GM19395 (cell line): ENCODE measurements at regions not wholly inside any gene's neighbourhood (a gene's known extent, or its start where the extent isn't known, plus 50 kb on each side); places are given as distances from the start of the nearest gene placed in this dataset.
"Not testable (repeated sequence)": the region's sequence is repeated elsewhere in the genome, so short reads cannot be mapped to it uniquely, and the experiment has no call there.

Experiments used
- ATAC-seq: cut with Tn5 transposase; IDR thresholded peaks from one replicate; pipeline ENCODE4 v1.9.1; 2021; ENCODE audit warnings: mild to moderate bottlenecking, moderate library complexity; ENCODE audit not compliant: unreplicated experiment

GRCh38 chr4:86478151-86478550, 116.0 kb upstream of the PTPN13 start:
- not testable (repeated sequence) for ATAC-seq

- no peak for ATAC-seq
Observed at GRCh38 chr4:86481440-86481839, 112.7 kb upstream of the PTPN13 start.

DNA sequence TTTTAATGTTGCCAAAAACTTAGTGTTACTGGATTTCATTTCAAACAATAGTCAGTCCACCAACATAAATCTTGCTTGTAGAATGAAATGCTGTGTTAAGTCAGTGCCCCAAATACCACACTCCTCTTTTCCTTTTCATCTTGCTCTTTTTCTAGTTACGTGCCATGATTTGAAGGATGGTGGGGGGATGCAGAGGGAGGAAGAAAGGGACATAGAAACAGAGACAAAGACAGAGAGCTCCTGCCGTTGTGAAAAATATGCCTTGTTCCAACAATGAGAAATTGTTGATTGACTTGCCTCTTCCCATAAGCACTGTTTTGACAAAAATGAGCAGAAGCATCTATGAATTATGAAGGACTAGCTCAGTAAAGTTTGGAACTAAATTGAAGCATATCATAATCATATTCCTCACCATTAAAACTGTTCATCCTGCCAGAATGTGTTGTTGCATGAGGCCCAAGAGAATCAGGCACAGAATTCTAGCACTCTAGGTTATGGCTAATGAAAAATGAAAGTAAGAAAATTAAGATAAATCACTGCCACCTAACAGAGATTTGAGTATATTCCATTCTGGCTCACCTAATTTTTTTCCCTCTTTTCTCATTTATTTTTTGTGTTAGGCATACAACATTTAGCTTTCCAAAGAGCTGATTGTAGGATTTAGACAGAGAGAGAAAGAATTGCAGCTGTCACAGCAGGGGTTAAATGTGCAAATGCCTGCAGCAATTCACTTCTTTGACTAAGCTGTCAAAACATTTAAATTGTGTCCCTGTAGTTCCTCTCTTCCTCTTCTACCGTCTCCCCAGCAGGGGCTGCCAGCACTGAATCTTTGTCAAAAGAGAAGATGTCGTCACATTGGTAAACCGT, 111.6 kb upstream of the PTPN13 start:
- no peak for ATAC-seq

DNA sequence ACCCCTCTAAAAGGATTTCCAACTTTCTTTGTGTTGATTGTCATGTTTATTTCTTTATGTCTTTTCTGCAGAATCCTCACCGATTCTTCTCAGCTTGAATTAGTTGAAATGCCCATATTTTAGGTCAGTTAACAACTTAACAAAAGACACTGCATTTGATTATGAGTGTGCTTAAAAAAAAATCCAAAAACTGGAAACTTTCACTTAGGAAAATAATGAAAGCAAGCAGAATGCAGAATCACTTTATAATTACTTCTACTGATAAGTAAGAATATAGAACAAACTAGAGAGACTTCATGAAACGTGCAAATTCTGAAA, 111.0 kb upstream of the PTPN13 start:
- ATAC-seq: no peak

- no peak for ATAC-seq
Observed at GRCh38 chr4:86483773-86484172, 110.3 kb upstream of the PTPN13 start.

GRCh38 chr4:86484241-86484640, 109.9 kb upstream of the PTPN13 start:
- ATAC-seq: no peak

GRCh38 chr4:86487738-86488348, 106.3 kb upstream of the PTPN13 start:
- no peak for ATAC-seq

- ATAC-seq: no peak
Observed at GRCh38 chr4:86493460-86493859, 100.7 kb upstream of the PTPN13 start.

DNA sequence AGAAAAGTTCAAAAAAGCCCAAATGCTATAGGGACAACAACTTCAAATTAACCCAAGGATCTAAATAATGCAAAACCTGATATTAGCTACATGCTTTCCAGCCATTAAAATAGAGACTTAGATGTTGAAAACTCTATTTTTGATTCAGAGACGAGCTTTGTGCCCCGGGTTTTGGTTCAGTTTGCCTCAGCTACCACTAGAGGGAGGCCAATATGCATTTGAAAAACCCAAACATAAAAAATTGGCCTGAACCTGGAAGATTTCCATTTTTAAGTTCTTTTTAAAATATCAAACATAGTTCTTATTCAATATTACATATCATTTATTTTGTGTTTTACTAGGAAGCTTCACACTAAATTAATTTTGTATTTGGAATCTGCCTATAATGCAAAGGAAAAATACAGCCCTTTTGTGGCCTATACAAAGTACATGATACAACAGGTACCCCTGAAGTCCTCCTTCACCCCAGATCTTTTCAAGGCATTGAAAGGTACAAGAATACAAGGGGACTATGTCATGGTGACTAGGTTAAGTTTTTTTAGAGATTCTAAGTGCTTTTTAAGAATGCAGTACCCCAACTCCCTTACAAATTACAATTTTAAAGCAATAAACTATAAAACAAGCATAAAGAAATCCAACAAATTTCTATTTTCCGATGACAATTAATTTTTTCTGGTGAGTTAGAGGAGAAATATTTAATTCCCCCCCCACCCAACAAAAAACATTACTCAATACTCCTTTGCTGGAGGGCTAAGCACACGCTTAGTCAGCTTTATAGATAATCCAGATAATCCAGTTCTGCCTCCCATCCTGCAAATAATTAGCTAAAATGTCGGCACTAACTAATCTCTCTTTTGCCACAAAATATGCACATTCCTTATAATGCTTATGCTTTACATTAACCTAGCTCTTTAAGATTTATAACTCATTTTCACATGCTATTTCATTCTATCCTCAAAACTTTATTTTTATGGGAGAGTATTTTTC, 97.7 kb upstream of the PTPN13 start:
- ATAC-seq: peak; percentile 46

DNA sequence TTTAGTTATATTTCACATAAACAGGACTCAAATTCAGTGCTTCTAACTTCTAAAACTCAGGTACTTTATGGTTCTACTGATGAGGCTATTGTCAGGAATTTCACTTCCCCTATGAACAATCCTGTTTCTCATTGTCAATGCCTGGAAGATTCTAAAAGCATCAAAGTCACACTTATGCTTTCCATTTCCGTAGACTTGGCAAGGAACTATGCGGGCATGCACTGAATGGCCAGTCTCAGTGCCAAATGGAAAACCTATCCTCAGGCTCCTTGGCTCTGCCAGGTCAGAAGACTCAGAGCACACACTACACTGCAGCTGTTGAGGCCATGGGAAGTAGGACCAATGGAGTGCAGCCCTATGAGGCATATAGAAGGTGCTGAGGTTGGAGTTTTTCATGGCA, 97.0 kb upstream of the PTPN13 start:
- ATAC-seq: no peak

DNA sequence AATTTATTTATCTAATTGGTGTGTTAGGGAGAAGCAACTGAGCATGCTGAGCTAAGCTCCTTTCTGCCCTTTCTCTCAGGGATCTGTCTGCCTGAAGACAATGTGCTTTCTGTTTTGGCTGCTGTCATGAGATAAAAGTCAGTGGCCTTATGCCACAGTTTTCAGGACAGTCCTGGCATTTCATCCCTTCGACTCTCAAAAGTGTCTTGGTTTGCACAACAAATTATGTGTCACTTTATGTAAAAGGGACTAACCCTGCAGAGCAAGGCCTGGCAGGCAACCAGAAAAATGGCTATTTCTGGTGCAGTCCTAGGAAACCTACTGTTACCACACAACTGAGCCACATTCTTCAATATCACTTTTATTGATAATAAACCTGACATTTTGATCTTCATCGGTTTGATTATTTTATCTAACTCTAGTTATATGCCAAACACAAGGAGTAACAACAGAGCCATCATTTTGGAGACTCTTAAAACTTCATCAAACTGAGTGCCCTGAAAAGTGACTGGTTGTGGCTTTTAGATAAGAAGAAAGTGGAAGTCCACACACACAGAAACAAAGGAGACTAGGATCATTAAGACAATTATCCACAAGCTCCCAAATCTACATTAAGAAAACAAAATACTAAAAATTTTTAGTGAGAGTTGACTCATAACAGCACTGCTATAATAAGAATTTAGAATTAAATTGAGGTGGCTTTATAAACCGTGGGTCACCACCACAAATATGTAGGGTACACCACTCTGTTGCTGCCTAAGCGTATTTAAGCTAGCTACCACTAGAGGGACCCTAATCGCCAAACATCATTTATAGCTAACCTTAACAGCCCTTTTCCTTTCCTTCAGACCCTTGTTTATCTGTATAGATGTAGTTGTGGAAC, 95.9 kb upstream of the PTPN13 start:
- peak; percentile 92 for ATAC-seq

DNA sequence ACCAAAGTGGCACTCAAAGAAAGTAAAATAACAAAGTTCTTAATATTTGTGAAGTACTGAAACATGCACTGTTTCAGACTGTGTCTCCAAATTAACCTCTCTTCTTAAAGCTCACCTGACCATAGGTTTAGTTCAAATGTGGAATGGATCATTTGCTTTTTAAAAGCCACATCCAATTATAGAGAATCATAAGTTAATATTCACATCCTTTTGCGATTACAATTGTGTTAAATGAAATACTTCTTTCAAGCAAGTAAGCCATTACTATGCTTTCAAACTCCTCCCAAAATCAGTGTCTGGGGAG, 95.3 kb upstream of the PTPN13 start:
- ATAC-seq: peak; percentile 4

- ATAC-seq: no peak
Observed at GRCh38 chr4:86500527-86500926, 93.6 kb upstream of the PTPN13 start.

DNA sequence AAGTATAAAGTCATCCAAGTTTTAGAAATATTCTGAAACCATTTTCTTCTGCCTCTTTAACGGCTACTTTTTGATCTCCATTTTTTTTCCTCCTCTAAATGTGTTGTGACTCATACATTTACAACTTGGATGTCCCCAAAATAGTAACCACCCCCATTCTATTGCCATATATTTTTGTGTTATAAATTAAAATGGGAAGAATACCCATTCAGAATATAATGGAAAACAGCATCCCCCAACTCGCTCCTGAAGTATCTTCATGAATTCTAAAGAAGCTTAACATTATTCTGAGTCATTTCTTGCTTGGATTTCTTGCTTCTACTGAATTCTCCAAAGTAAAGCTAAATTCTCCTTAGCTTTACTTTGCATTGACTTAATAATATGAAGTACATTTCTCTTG, 92.0 kb upstream of the PTPN13 start:
- no peak for ATAC-seq

DNA sequence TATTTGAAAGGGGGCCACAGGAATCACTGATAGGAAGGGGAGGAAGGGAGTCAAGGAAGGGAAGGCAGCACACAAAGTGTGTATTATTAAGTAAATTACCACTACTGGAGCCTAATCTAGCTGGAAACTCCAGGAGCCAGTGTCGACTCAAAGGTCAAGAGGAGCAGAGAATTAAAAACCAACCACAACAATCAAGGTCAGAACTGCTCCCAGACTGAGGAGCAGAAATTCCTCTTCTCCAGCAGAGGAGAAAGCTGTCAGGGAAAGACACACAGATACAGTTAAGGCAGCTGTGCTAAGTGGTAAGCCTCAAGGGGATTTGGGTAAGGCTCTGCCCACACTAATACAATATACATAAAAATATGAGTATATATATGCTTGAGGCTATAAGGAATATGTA, 87.5 kb upstream of the PTPN13 start:
- ATAC-seq: no peak

GRCh38 chr4:86508436-86508835, 85.7 kb upstream of the PTPN13 start:
- ATAC-seq: no peak

GRCh38 chr4:86511590-86511989, 82.5 kb upstream of the PTPN13 start:
- no peak for ATAC-seq

DNA sequence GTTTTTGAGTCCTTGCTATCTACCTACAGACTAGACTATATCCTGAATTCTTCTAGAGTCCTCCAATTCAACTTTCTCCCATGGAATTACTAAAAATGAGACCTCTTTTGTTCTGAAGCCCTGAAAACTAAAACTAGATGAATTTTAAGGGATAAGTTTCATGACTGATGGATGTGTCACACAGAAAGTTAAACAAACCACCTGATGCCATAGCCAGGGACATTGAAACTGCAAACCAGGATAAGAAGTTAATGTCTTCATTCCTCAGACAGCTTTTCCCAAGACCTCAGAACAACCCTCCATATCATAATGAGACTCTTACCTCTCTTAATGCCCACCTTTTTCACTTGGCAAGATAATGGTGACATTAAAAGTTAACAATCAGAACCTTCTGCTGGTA, 81.5 kb upstream of the PTPN13 start:
- ATAC-seq: no peak

DNA sequence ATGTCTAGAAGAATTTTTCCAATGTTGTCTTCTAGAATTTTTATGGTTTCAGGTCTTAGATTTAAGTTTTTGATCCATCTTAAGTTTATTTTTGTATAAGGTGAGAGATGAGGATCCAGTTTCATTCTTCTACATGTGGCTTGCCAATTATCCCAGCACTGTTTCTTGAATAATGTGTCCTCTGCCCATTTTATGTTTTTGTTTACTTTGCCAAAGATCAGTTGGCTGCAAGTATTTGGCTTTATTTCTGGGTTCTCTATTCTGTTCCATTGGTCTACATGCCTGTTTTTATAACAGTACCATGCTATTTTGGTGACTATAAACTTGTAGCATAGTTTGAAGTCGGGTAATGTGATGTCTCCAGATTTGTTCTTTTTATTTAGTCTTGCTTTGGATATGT, 78.2 kb upstream of the PTPN13 start:
- ATAC-seq: not testable (repeated sequence)

DNA sequence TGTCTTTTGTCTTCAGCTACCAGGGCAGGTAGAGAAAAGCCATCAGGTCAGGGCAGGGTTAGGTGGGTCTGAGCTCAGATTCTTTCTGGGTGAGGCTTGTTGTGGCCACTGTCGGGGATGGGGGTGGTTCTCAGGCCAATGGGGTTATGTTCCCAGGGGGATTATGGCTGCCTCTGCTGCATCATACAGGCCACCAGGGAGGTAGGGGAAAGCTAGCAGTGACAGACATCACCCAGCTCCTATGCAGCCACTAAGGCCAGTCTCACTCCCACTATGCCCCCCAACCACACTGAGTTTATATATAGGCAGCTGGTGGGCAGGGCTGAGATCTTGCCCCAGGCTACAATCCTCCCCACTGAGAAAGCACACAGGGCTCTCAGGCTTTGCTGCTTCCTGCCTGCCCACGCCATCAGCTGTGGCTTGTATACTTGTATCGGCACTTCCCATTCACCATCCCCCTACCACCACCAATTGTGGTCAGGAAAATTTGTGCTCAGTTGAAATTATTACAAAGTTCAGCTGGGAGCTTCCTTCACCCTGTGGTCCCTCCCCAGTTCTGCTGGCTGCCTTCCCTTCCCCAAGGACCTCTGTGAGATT, 72.6 kb upstream of the PTPN13 start:
- ATAC-seq: no peak
